Gastroesophageal sphincter (tissue), 4 donors: ENCODE measurements at regions not wholly inside any gene's neighbourhood (a gene's known extent, or its start where the extent isn't known, plus 50 kb on each side); places are given as distances from the start of the nearest gene placed in this dataset.

Source experiments
- ATAC-seq: fragments of 150-250 bp; one replicate; pipeline ENCODE4 v1.9.1; 2016; ENCODE audit warnings: mild to moderate bottlenecking, moderate library complexity
- H3K27ac ChIP-seq, 4 donors: fragments of 200-600 bp; sonication (generic) in 3 of 4; 1 replicate in 3 of 4; 2 replicates in 1 of 4; pipeline ENCODE4 v1.5.1; 2016 to 2019
- H3K27me3 ChIP-seq: fragments of 200-600 bp; sonication (generic); one replicate; pipeline ENCODE4 v1.5.1; 2019
- H3K36me3 ChIP-seq, 2 donors: fragments of 200-600 bp; sonication (generic); one replicate each; pipeline ENCODE4 v1.5.1; 2019; ENCODE audit warnings: control low read depth in 1 of 2
- H3K4me1 ChIP-seq, 3 donors: fragments of 200-600 bp; sonication (generic); 1 replicate in 2 of 3; 2 replicates in 1 of 3; pipeline ENCODE4 v1.5.1; 2016 to 2019; ENCODE audit warnings: control low read depth in 2 of 3
- H3K4me3 ChIP-seq, 2 donors: fragments of 200-600 bp; sonication (generic); one replicate each; pipeline ENCODE4 v1.5.1; 2019; ENCODE audit warnings: mild to moderate bottlenecking in 1 of 2, moderate library complexity in 1 of 2
- H3K9me3 ChIP-seq, 3 donors: fragments of 200-600 bp; sonication (generic); one replicate each; pipeline ENCODE4 v1.5.1; 2017 to 2019; ENCODE audit warnings: control low read depth in 2 of 3
- CTCF ChIP-seq, 4 experiments: fragments of 200-600 bp in 2 of 4; fragments of 450-650 bp in 2 of 4; sonication (generic) in 1 of 4; IDR thresholded peaks; one replicate each; pipeline ENCODE4 v1.5.1; 2017 to 2019; ENCODE audit warnings: antibody characterized with exemption in 4 of 4, mild to moderate bottlenecking in 2 of 4, moderate library complexity in 2 of 4
- EP300 ChIP-seq: sonication (generic); formaldehyde crosslinking; IDR thresholded peaks from one replicate; pipeline ENCODE4 v1.6.1; 2017; ENCODE audit warnings: antibody characterized with exemption, mild to moderate bottlenecking
- POLR2A ChIP-seq, 2 donors: fragments of 450-650 bp; IDR thresholded peaks; one replicate each; pipeline ENCODE4 v1.6.1; 2017; ENCODE audit warnings: antibody characterized with exemption in 2 of 2, mild to moderate bottlenecking in 2 of 2, moderate library complexity in 1 of 2
- POLR2AphosphoS5 ChIP-seq: sonication (generic); formaldehyde crosslinking; IDR thresholded peaks from one replicate; pipeline ENCODE4 v1.6.1; 2017; ENCODE audit warnings: antibody characterized with exemption
- WGBS, 2 donors: methylation state at CpG; one replicate each; pipeline ENCODE4 v1.1.5; 2018; ENCODE audit warnings: low coverage in 1 of 2; 5-methylcytosine and 5-hydroxymethylcytosine counted together

- no peak overlapping the region for H3K27ac ChIP-seq
- H3K36me3 ChIP-seq: no peaks in the 10 kb centered on the region
- H3K4me3 ChIP-seq: no peak overlapping the region
- WGBS, 2 donors: 22 to 46% methylated on average over 3 of the region's 3 CpGs
- H3K9me3 ChIP-seq: peaks cover 0 to 5% (median 0%) of the 10 kb centered on the region in 3 donors
- no peaks in the 10 kb centered on the region for H3K27me3 ChIP-seq
- peaks cover 12 to 45% (median 18%) of the 10 kb centered on the region in 3 donors for H3K4me1 ChIP-seq
- ATAC-seq: no peak
- TF ChIP-seq POLR2AphosphoS5 (no peak), CTCF (IDR thresholded peaks at IDR 0.05) (no peak), EP300 (no peak), POLR2A (IDR thresholded peaks at IDR 0.05) (no peak)
These were observed 159.8 kb downstream of the COPRS start for GRCh38 chr17:31699281-31699680.

GRCh38 chr17:31698751-31699150 is 160.3 kb downstream of the COPRS start:
- 84 to 89% methylated on average over 7 of the region's 7 CpGs for WGBS, 2 donors
- no peak for ATAC-seq
- Histone ChIP-seq H3K27me3 (no peaks in the 10 kb centered on the region), H3K9me3 (peaks cover 0 to 5% (median 0%) of the 10 kb centered on the region in 3 donors), H3K27ac (peak overlapping the region in 2 of 4 donors; percentile 76 to 80), H3K4me1 (peaks cover 16 to 51% (median 23%) of the 10 kb centered on the region in 3 donors), H3K4me3 (no peak overlapping the region), H3K36me3 (no peaks in the 10 kb centered on the region)
- TF ChIP-seq POLR2A (IDR thresholded peaks at IDR 0.05) (no peak), CTCF (IDR thresholded peaks at IDR 0.05) (no peak), EP300 (no peak), POLR2AphosphoS5 (no peak)

- peak overlapping the region in 3 of 4 donors; percentile 74 to 80 (median 76) for H3K27ac ChIP-seq
- H3K27me3 ChIP-seq: no peaks in the 10 kb centered on the region
- peaks cover 20 to 60% (median 29%) of the 10 kb centered on the region in 3 donors for H3K4me1 ChIP-seq
- no peaks in the 10 kb centered on the region for H3K36me3 ChIP-seq
- no peak overlapping the region for H3K4me3 ChIP-seq
- H3K9me3 ChIP-seq: peaks cover 0 to 5% (median 0%) of the 10 kb centered on the region in 3 donors
- no peak for TF ChIP-seq POLR2A (IDR thresholded peaks at IDR 0.05)
- TF ChIP-seq CTCF (IDR thresholded peaks at IDR 0.05): no peak
- TF ChIP-seq POLR2AphosphoS5: no peak
- TF ChIP-seq EP300: no peak
- 74 to 94% methylated on average over 5 to 9 of the region's 9 CpGs for WGBS, 2 donors
- ATAC-seq: no peak
These were observed 161.2 kb downstream of the COPRS start for GRCh38 chr17:31697838-31698237.

GRCh38 chr17:31696703-31697325 is 162.2 kb downstream of the COPRS start:
- no peak overlapping the region for H3K4me3 ChIP-seq
- TF ChIP-seq EP300 (no peak), CTCF (IDR thresholded peaks at IDR 0.05) (no peak), POLR2A (IDR thresholded peaks at IDR 0.05) (no peak)
- peaks cover 20 to 70% (median 29%) of the 10 kb centered on the region in 3 donors for H3K4me1 ChIP-seq
- no peak for ATAC-seq
- 19 to 45% methylated on average over 5 to 9 of the region's 9 CpGs for WGBS, 2 donors
- H3K27me3 ChIP-seq: no peaks in the 10 kb centered on the region
- H3K36me3 ChIP-seq: no peaks in the 10 kb centered on the region
- peak overlapping the region; percentile 26 to 80 (median 75) for H3K27ac ChIP-seq
- peaks cover 0 to 5% (median 0%) of the 10 kb centered on the region in 3 donors for H3K9me3 ChIP-seq

- peak; percentile 94 for ATAC-seq
- no peak overlapping the region for H3K4me3 ChIP-seq
- peaks cover 0 to 5% (median 0%) of the 10 kb centered on the region in 3 donors for H3K9me3 ChIP-seq
- peak; percentile 98 for TF ChIP-seq POLR2AphosphoS5
- peak in 3 of 4 experiments; percentile 6 to 55 (median 43) for TF ChIP-seq CTCF (IDR thresholded peaks at IDR 0.05)
- no peak for TF ChIP-seq EP300
- no peak for TF ChIP-seq POLR2A (IDR thresholded peaks at IDR 0.05)
- WGBS, 2 donors: 0 to 51% methylated on average over 2 to 7 of the region's 12 CpGs
- peak overlapping the region; percentile 51 to 80 (median 75) for H3K27ac ChIP-seq
- H3K36me3 ChIP-seq: no peaks in the 10 kb centered on the region
- H3K27me3 ChIP-seq: no peaks in the 10 kb centered on the region
- peaks cover 20 to 76% (median 29%) of the 10 kb centered on the region in 3 donors for H3K4me1 ChIP-seq
These were observed 162.9 kb downstream of the COPRS start for GRCh38 chr17:31696184-31696602.
